Liver (tissue), 9 donors: ENCODE measurements at regions not wholly inside any gene's neighbourhood (a gene's known extent, or its start where the extent isn't known, plus 50 kb on each side); places are given as distances from the start of the nearest gene placed in this dataset. TPM values are rescaled to one million over a fixed set of nuclear protein-coding genes. Genes with fewer than 3 reads are reported as not detected.
"Not testable (repeated sequence)": the region's sequence is repeated elsewhere in the genome, so short reads cannot be mapped to it uniquely, and the experiment has no call there.

Experiments used
- DNase-seq: peaks from one replicate; pipeline ENCODE4 v3.0.0-alpha.2; 2017; ENCODE audit warnings: low spot score
- H3K27ac ChIP-seq, 2 donors: one replicate each; pipeline ENCODE4 v1.7.0; 2013; ENCODE audit warnings: inconsistent platforms in 2 of 2, low read length in 2 of 2, control low read depth in 1 of 2, low read depth in 1 of 2, mild to moderate bottlenecking in 1 of 2
- H3K27me3 ChIP-seq, 4 donors: one replicate each; pipeline versions ENCODE4 v1.6.1 to v1.7.0; 2013; ENCODE audit warnings: low read length in 3 of 4, inconsistent platforms in 1 of 4, mild to moderate bottlenecking in 1 of 4, moderate library complexity in 1 of 4; ENCODE audit not compliant: control insufficient read depth in 4 of 4, insufficient read depth in 4 of 4
- H3K36me3 ChIP-seq, 4 donors: one replicate each; pipeline versions ENCODE4 v1.6.1 to v1.7.0; 2013; ENCODE audit warnings: low read length in 3 of 4, mild to moderate bottlenecking in 3 of 4, low read depth in 1 of 4, moderate library complexity in 1 of 4; ENCODE audit not compliant: control insufficient read depth in 4 of 4, insufficient read depth in 3 of 4
- H3K4me1 ChIP-seq, 4 donors: one replicate each; pipeline versions ENCODE4 v1.6.1 to v1.7.0; 2013; ENCODE audit warnings: low read length in 3 of 4, mild to moderate bottlenecking in 3 of 4, moderate library complexity in 1 of 4; ENCODE audit not compliant: control insufficient read depth in 4 of 4, insufficient read depth in 4 of 4
- H3K4me3 ChIP-seq, 3 donors: one replicate each; pipeline versions ENCODE4 v1.6.1 to v1.7.0; 2013; ENCODE audit warnings: low read length in 3 of 3, control low read depth in 1 of 3, low read depth in 1 of 3, mild to moderate bottlenecking in 1 of 3
- H3K9ac ChIP-seq, 2 donors: one replicate each; pipeline ENCODE4 v1.7.0; 2013; ENCODE audit warnings: low read length in 2 of 2, mild to moderate bottlenecking in 2 of 2, moderate library complexity in 2 of 2, control low read depth in 1 of 2, low read depth in 1 of 2
- H3K9me3 ChIP-seq, 4 donors: one replicate each; pipeline versions ENCODE4 v1.6.1 to v1.7.0; 2013; ENCODE audit warnings: low read length in 3 of 4; ENCODE audit not compliant: control insufficient read depth in 4 of 4
- ATF3 ChIP-seq: IDR thresholded peaks from 2 replicates; pipeline ENCODE4 v1.6.1; 2016; ENCODE audit warnings: antibody characterized with exemption
- CTCF ChIP-seq: fragments of 150-350 bp; IDR thresholded peaks from 2 replicates; pipeline ENCODE4 v1.5.1; 2017; ENCODE audit warnings: improper control_type of control experiment, low read depth, low read length; ENCODE audit not compliant: missing input control
- EGR1 ChIP-seq, 2 donors: IDR thresholded peaks; 2 replicates each; pipeline ENCODE4 v1.6.1; 2016 to 2018; ENCODE audit warnings: antibody characterized with exemption in 2 of 2, low read depth in 2 of 2
- FOXA1 ChIP-seq: IDR thresholded peaks from 2 replicates; pipeline ENCODE4 v1.6.1; 2016; ENCODE audit warnings: antibody characterized with exemption
- FOXA2 ChIP-seq: IDR thresholded peaks from 2 replicates; pipeline ENCODE4 v1.6.1; 2016; ENCODE audit warnings: antibody characterized with exemption
- GABPA ChIP-seq, 2 donors: IDR thresholded peaks in 1 of 2; conservative IDR thresholded peaks in 1 of 2; 2 replicates each; pipeline ENCODE4 v1.6.1; 2016; ENCODE audit warnings: antibody characterized with exemption in 2 of 2, mild to moderate bottlenecking in 1 of 2, moderate library complexity in 1 of 2
- HNF4A ChIP-seq, 2 donors: conservative IDR thresholded peaks; 2 replicates each; pipeline ENCODE4 v1.6.1; 2016; ENCODE audit warnings: antibody characterized with exemption in 2 of 2, mild to moderate bottlenecking in 2 of 2
- HNF4G ChIP-seq: IDR thresholded peaks from 2 replicates; pipeline ENCODE4 v1.6.1; 2016; ENCODE audit warnings: antibody characterized with exemption
- JUND ChIP-seq, 2 donors: IDR thresholded peaks; 2 replicates each; pipeline ENCODE4 v1.6.1; 2016; ENCODE audit warnings: antibody characterized with exemption in 2 of 2
- MAX ChIP-seq: IDR thresholded peaks from 2 replicates; pipeline ENCODE4 v1.6.1; 2016; ENCODE audit warnings: antibody characterized with exemption
- RAD21 ChIP-seq, 2 donors: IDR thresholded peaks; 2 replicates each; pipeline ENCODE4 v1.6.1; 2016; ENCODE audit warnings: antibody characterized with exemption in 2 of 2, mild to moderate bottlenecking in 2 of 2
- RXRA ChIP-seq, 2 donors: IDR thresholded peaks; 2 replicates each; pipeline ENCODE4 v1.6.1; 2017 to 2018; ENCODE audit warnings: antibody characterized with exemption in 2 of 2, mild to moderate bottlenecking in 1 of 2
- SP1 ChIP-seq: IDR thresholded peaks from 2 replicates; pipeline ENCODE4 v1.6.1; 2018; ENCODE audit warnings: antibody characterized with exemption, mild to moderate bottlenecking
- YY1 ChIP-seq: IDR thresholded peaks from 2 replicates; pipeline ENCODE4 v1.6.1; 2016; ENCODE audit warnings: antibody characterized with exemption, mild to moderate bottlenecking
- ZBTB33 ChIP-seq: IDR thresholded peaks from 2 replicates; pipeline ENCODE4 v1.6.1; 2016; ENCODE audit warnings: antibody characterized with exemption
- WGBS: extraction: QIAGEN DNeasy Blood & Tissue Kit; methylation state at CpG from one replicate; pipeline ENCODE4 v1.1.7; 2013; 5-methylcytosine and 5-hydroxymethylcytosine counted together
- small RNA-seq: library from RNA; depleted of rRNA; stranded (forward); fragments of <200 nt; gene quantifications from one replicate; pipeline ENCODE3, GENCODE V24; 2014
- donor health status: healthy.
- donor health status: healthy.
- donor health status: healthy.
- donor health status: healthy.
- donor health status: healthy.

- Histone ChIP-seq H3K9ac (no peak overlapping the region), H3K4me1 (no peaks in the 10 kb centered on the region), H3K9me3 (no peaks in the 10 kb centered on the region), H3K36me3 (no peaks in the 10 kb centered on the region), H3K27me3 (no peaks in the 10 kb centered on the region), H3K27ac (no peak overlapping the region), H3K4me3 (no peak overlapping the region)
- TF ChIP-seq ATF3 (no peak), ZBTB33 (no peak), SP1 (no peak), RAD21 (IDR thresholded peaks at IDR 0.05) (no peak), FOXA1 (no peak), MAX (no peak), EGR1 (IDR thresholded peaks at IDR 0.05; ENCODE audit: low read depth in 2 of 2) (no peak)
- WGBS = 85% methylated on average over 6 of the region's 6 CpGs
- no peak for DNase-seq
These were observed 77.5 kb downstream of the DLEU7 start for GRCh38 chr13:50766013-50766412.

GRCh38 chr13:50766695-50767094 is 76.8 kb downstream of the DLEU7 start:
- no peaks in the 10 kb centered on the region for H3K27me3 ChIP-seq
- H3K36me3 ChIP-seq = no peaks in the 10 kb centered on the region
- TF ChIP-seq HNF4A (conservative IDR thresholded peaks at IDR 0.05) (no peak), RXRA (IDR thresholded peaks at IDR 0.05) (no peak), JUND (IDR thresholded peaks at IDR 0.05) (no peak), SP1 (no peak), HNF4G (no peak), YY1 (no peak), ATF3 (no peak), EGR1 (IDR thresholded peaks at IDR 0.05; ENCODE audit: low read depth in 2 of 2) (no peak), FOXA2 (no peak), GABPA (IDR thresholded peaks at IDR 0.05 in 1 of 2, conservative IDR thresholded peaks at IDR 0.05 in 1 of 2) (no peak), CTCF (no peak), MAX (no peak)
- WGBS = 79% methylated on average over 3 of the region's 3 CpGs
- DNase-seq = no peak
- H3K27ac ChIP-seq = no peak overlapping the region
- H3K9ac ChIP-seq = no peak overlapping the region
- H3K4me3 ChIP-seq = no peak overlapping the region
- H3K4me1 ChIP-seq = no peaks in the 10 kb centered on the region
- no peaks in the 10 kb centered on the region for H3K9me3 ChIP-seq

GRCh38 chr13:50772881-50773280 is 70.6 kb downstream of the DLEU7 start:
- DNase-seq = not testable (repeated sequence)
- WGBS = 85% methylated on average over 9 of the region's 9 CpGs

More at GRCh38 chr13:50772881-50773280, 70.6 kb downstream of the DLEU7 start:
- H3K4me1 ChIP-seq, H3K9me3 ChIP-seq, H3K4me3 ChIP-seq, H3K27me3 ChIP-seq, H3K27ac ChIP-seq, H3K36me3 ChIP-seq, H3K9ac ChIP-seq: not testable (repeated sequence)

Small RNAs in the stretch of these regions (small RNA-seq; reads per million reads assigned to genes)
- not detected for gene RF02109
- gene RF02110 = not detected
